ENCODE measurements at regions not wholly inside any gene's neighbourhood (a gene's known extent, or its start where the extent isn't known, plus 50 kb on each side); places are given as distances from the start of the nearest gene placed in this dataset.

DNA sequence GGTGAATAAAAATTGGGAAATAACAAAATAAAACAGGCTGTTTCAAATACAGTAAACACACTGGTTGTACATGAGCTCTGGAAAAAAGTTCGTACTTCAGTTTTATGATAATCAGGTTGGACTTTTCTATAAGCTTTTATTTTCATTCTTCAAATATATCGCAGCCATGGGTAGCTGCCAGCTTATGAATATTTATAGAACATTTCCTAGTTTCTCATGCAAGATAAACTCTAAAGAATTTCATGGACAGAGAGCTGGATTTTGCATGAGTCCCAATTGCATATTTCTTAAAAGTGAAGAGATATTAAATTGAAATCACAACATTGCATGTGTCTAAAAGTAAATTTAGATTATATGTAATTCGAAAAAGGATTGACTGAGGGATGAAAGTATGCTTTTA lies 827.6 kb downstream of the SLC6A15 start:
- Histone ChIP-seq H3K9me3 (replicated peaks) (no peaks in the 10 kb centered on the region), H3K36me3 (no peaks in the 10 kb centered on the region), H3K27ac (replicated peaks) (no peak overlapping the region), H3K4me3 (no peak overlapping the region), H3K27me3 (ENCODE audit: low read depth) (no peaks in the 10 kb centered on the region), H3K4me1 (no peaks in the 10 kb centered on the region)
- TF ChIP-seq, protein P1, sequence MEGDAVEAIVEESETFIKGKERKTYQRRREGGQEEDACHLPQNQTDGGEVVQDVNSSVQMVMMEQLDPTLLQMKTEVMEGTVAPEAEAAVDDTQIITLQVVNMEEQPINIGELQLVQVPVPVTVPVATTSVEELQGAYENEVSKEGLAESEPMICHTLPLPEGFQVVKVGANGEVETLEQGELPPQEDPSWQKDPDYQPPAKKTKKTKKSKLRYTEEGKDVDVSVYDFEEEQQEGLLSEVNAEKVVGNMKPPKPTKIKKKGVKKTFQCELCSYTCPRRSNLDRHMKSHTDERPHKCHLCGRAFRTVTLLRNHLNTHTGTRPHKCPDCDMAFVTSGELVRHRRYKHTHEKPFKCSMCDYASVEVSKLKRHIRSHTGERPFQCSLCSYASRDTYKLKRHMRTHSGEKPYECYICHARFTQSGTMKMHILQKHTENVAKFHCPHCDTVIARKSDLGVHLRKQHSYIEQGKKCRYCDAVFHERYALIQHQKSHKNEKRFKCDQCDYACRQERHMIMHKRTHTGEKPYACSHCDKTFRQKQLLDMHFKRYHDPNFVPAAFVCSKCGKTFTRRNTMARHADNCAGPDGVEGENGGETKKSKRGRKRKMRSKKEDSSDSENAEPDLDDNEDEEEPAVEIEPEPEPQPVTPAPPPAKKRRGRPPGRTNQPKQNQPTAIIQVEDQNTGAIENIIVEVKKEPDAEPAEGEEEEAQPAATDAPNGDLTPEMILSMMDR (IDR thresholded peaks at IDR 0.05; ENCODE audit: borderline replicate concordance), result no peak
- DNase-seq, result no peak
- intact Hi-C loops (cut with micrococcal nuclease), result no loop called here

DNA sequence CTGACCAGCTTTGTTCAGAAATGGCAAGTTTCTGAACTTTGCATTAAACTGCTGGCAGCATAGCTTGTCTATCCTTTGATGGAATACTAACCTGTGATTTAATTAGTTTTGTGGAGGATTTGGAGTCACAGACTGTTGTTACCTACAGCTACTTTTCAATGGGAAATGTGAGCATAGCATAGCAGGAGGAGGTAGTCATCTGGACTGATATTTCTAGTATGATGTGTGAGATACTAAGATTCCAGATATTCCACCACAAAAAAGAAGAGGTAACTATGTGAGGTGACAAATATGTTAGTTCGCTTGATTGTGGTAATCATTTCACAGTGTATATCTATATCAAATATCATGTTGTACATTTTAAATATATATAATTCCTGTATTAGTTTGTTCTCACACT lies 833.0 kb downstream of the SLC6A15 start:
- DNase-seq, result no peak
- no peaks in the 10 kb centered on the region for H3K4me1 ChIP-seq
- H3K27me3 ChIP-seq (ENCODE audit: low read depth), result no peaks in the 10 kb centered on the region
- no peaks in the 10 kb centered on the region for H3K36me3 ChIP-seq
- TF ChIP-seq, protein P1 (IDR thresholded peaks at IDR 0.05; ENCODE audit: borderline replicate concordance), result no peak
- H3K27ac ChIP-seq (replicated peaks), result no peak overlapping the region
- intact Hi-C loops (cut with micrococcal nuclease), result no loop called here
- no peak overlapping the region for H3K4me3 ChIP-seq
- H3K9me3 ChIP-seq (replicated peaks), result peaks cover 3% of the 10 kb centered on the region

DNA sequence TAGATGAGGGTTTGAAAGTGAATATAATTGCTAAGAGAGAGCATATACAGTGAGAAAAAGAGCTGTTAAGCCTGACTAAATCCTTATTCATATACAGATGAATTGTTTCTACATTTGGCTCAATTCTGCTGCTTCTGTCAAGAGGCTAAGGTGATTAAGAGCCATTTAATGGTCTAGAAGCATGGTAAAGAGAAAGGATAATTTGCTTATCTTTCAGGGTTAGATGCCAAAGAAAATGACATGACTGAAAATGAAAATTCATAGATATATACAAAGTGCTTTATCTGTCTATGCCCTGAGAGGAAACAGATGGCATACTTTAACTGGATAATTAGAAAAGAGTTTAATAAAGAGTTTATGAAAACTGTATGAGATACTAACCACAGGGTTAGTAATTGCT lies 834.9 kb downstream of the SLC6A15 start:
- no peaks in the 10 kb centered on the region for H3K27me3 ChIP-seq (ENCODE audit: low read depth)
- H3K4me3 ChIP-seq, result no peak overlapping the region
- H3K36me3 ChIP-seq, result no peaks in the 10 kb centered on the region
- H3K27ac ChIP-seq (replicated peaks), result no peak overlapping the region
- DNase-seq, result no peak
- no peaks in the 10 kb centered on the region for H3K4me1 ChIP-seq
- peaks cover 3% of the 10 kb centered on the region for H3K9me3 ChIP-seq (replicated peaks)
- TF ChIP-seq, protein P1 (IDR thresholded peaks at IDR 0.05; ENCODE audit: borderline replicate concordance), result no peak
- intact Hi-C loops (cut with micrococcal nuclease), result no loop called here

DNA sequence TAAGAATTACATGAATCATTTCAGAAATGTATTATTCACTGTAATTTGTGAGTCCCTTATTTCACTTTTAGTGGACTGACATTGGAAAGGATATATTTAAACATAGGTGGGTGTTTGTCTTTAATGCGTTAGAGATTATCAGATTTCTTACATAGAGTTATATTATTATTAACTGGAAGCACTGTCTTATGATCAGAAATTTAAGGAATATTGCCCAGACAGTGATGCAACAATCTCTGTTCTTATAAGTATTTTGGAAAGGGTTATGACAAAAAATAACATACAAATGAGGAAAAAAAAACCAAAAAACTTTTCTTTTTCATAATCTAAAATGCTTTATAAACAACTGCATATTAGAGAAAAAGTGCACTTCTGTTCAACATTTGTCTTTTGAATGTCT lies 836.6 kb downstream of the SLC6A15 start:
- H3K4me3 ChIP-seq, result no peak overlapping the region
- no peaks in the 10 kb centered on the region for H3K4me1 ChIP-seq
- intact Hi-C loops (cut with micrococcal nuclease), result no loop called here
- no peak overlapping the region for H3K27ac ChIP-seq (replicated peaks)
- H3K36me3 ChIP-seq, result no peaks in the 10 kb centered on the region
- TF ChIP-seq, protein P1 (IDR thresholded peaks at IDR 0.05; ENCODE audit: borderline replicate concordance), result no peak
- no peak for DNase-seq
- H3K9me3 ChIP-seq (replicated peaks), result peaks cover 3% of the 10 kb centered on the region
- no peaks in the 10 kb centered on the region for H3K27me3 ChIP-seq (ENCODE audit: low read depth)

DNA sequence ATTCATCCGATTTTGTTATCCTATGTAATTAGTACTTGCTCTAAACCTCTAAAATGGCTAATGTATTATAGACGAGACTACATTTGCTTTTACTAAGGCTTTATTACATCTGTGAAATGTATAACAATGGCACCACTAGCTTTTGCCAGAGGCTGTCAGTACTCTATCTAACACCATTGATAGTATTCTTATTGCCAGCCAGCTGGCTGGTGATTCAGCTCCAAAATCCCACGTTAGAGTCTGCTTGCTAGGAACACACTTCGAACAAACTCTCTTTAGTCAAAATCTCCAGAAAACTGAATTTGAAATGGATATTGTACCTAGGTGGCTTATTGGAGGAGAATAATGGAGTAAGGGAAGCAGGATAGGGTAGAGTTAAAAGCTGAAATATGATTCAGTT lies 839.2 kb downstream of the SLC6A15 start:
- DNase-seq, result no peak
- TF ChIP-seq, protein P1 (IDR thresholded peaks at IDR 0.05; ENCODE audit: borderline replicate concordance), result no peak
- Histone ChIP-seq H3K27ac (replicated peaks) (no peak overlapping the region), H3K9me3 (replicated peaks) (peaks cover 9% of the 10 kb centered on the region), H3K4me1 (no peaks in the 10 kb centered on the region), H3K4me3 (no peak overlapping the region), H3K36me3 (no peaks in the 10 kb centered on the region), H3K27me3 (ENCODE audit: low read depth) (no peaks in the 10 kb centered on the region)
- intact Hi-C loops (cut with micrococcal nuclease), result no loop called here

DNA sequence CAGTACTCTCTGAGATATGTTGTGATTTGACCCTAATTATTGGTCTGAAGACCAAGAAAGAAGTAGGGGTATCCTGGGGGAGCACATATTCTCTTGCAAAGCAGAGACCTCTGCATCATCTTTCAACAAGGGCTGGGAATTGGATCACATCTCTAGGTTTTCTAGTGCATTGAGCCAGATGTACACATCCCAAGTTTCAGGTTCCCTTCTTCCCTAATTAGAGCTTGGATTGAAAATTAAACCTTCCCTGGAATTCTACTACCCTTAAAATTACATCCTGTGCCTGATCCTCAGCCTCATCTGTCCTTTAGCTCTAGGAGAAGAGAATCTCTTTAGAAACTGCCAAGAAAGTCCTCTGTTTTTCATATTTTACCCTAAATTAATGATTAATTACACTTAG lies 839.6 kb downstream of the SLC6A15 start:
- no peak for DNase-seq
- Histone ChIP-seq H3K4me1 (no peaks in the 10 kb centered on the region), H3K4me3 (no peak overlapping the region), H3K36me3 (no peaks in the 10 kb centered on the region), H3K9me3 (replicated peaks) (peaks cover 9% of the 10 kb centered on the region), H3K27ac (replicated peaks) (no peak overlapping the region), H3K27me3 (ENCODE audit: low read depth) (no peaks in the 10 kb centered on the region)
- intact Hi-C loops (cut with micrococcal nuclease), result no loop called here
- TF ChIP-seq, protein P1 (IDR thresholded peaks at IDR 0.05; ENCODE audit: borderline replicate concordance), result no peak
